Testis (tissue), 2 donors: ENCODE measurements at regions not wholly inside any gene's neighbourhood (a gene's known extent, or its start where the extent isn't known, plus 50 kb on each side); places are given as distances from the start of the nearest gene placed in this dataset.

Experiments
- CTCF ChIP-seq, 3 experiments: fragments of 450-650 bp in 2 of 3; fragments of 200-600 bp in 1 of 3; sonication (generic) in 1 of 3; IDR thresholded peaks; one replicate each; pipeline ENCODE4 v1.5.1; 2016 to 2019; ENCODE audit warnings: antibody characterized with exemption in 3 of 3, mild to moderate bottlenecking in 2 of 3, moderate library complexity in 1 of 3
- POLR2A ChIP-seq: fragments of 450-650 bp; IDR thresholded peaks from one replicate; pipeline ENCODE4 v1.6.1; 2017; ENCODE audit warnings: antibody characterized with exemption, mild to moderate bottlenecking, moderate library complexity

DNA sequence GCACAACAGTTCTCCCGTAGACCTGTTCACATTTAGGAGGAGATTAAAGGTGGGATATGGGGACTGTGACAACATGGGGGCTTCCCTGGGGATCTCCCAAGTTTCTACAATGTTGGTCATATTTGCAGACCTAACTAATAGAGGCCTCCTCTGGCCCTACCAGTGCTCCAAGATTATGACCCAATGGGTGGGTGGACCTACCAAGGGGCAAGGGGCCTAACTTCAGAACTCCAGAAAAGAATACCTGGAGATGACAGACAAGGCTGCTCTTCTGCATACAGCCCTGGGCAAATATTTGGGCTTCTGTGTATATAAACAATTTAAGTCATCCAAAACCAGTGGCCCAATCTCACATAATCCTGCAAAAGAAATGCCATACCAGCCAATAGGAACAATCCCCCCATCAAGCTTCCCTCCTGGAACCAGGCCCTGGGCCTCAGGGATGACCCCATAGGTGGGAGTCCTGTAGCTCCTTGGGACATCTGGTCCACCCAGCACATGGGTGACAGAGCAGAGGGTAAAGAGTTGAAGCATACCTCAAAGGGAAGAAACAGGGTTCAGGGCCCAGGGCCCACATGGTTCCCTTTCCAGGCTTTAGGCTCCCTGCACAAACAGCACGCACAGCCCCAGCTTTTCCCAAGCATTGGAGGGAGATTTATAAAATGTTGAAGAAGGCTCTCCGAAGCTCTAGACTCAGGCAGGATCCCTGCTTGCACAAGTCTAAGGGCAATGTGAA, 86.1 kb upstream of the CHST15 start:
- TF ChIP-seq CTCF (IDR thresholded peaks at IDR 0.05) (no peak), POLR2A (no peak)
